ENCODE measurements at regions not wholly inside any gene's neighbourhood (a gene's known extent, or its start where the extent isn't known, plus 50 kb on each side); places are given as distances from the start of the nearest gene placed in this dataset.

GRCh38 chr3:43956945-43957344, 266.2 kb downstream of the ABHD5 start:
- no peak overlapping the region for H3K4me3 ChIP-seq (ENCODE audit: low read length)

DNA sequence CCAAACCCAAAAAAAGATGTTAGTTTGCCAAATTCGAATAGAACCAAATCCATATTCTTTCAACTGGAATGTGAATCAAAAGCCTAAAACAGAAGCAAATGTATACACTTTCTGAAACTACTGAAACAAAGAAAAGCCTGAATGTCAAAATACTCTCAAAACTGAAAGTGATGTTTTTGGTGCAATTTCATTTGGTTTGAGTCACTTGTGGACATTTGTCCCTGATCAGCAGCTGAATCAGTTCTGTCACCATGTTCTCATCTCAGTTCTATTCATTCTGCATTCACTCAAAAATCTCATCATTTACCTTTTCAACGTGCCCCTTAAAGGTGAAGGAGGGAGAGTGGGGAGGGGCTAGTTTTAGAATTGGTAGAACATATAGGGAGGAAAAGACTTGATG, 266.8 kb downstream of the ABHD5 start:
- DNase-seq (ENCODE audit: low read depth) = no peak
- Histone ChIP-seq H3K4me1 (ENCODE audit: control insufficient read depth, insufficient read depth, low read length) (peaks cover 11% of the 10 kb centered on the region), H3K36me3 (ENCODE audit: control insufficient read depth, insufficient read depth, low read length, severe bottlenecking) (no peaks in the 10 kb centered on the region), H3K9ac (ENCODE audit: low read length) (no peak overlapping the region), H3K4me3 (ENCODE audit: low read length) (no peak overlapping the region), H3K27me3 (replicated peaks; ENCODE audit: control insufficient read depth, insufficient read depth, low read length) (peaks cover 32% of the 10 kb centered on the region), H3K9me3 (ENCODE audit: control insufficient read depth, low read length) (no peaks in the 10 kb centered on the region)

More at GRCh38 chr3:43956945-43957344, 266.2 kb downstream of the ABHD5 start:
- H3K9ac ChIP-seq (ENCODE audit: low read length) = no peak overlapping the region
- H3K9me3 ChIP-seq (ENCODE audit: control insufficient read depth, low read length) = no peaks in the 10 kb centered on the region
- H3K36me3 ChIP-seq (ENCODE audit: control insufficient read depth, insufficient read depth, low read length, severe bottlenecking) = no peaks in the 10 kb centered on the region
- DNase-seq (ENCODE audit: low read depth) = no peak
- peaks cover 11% of the 10 kb centered on the region for H3K4me1 ChIP-seq (ENCODE audit: control insufficient read depth, insufficient read depth, low read length)
- peaks cover 32% of the 10 kb centered on the region for H3K27me3 ChIP-seq (replicated peaks; ENCODE audit: control insufficient read depth, insufficient read depth, low read length)

DNA sequence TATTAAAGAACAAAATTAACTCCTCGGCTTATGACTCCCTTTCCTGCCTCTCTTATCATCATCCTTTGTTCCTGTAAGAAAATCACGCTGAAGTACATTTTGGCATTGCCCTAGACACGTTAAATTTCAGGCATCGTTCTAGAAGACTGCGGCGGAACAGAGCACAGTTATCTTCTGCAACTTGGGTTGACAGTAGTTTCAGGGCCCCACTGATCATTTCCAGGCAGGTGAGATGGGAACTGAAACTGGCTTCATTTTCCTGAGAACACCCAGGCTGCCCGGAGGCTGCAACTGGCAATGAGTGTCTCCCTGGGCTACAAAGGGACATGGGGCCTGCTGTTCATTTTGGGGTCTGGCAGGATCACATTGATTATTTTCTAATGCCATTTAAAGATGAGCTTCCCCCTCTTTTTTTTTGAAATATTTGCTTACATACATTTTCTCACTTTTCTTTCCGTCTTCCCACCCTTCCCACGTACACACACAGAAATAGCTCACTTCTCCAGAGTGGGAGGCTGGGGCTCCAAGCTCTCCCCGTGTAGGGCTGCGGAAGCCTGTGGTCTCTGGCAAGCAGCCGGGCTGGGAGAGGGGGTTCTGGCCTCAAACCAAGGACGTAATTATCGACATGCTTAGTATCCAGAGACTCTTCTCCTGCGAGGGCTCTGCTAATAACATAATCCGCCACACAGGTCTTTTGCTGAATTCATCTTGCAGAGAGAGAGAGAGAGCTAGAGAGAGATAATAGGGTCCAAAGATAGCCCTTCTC, 267.4 kb downstream of the ABHD5 start:
- Histone ChIP-seq H3K36me3 (ENCODE audit: control insufficient read depth, insufficient read depth, low read length, severe bottlenecking) (no peaks in the 10 kb centered on the region), H3K9ac (ENCODE audit: low read length) (no peak overlapping the region), H3K4me3 (ENCODE audit: low read length) (no peak overlapping the region), H3K27me3 (replicated peaks; ENCODE audit: control insufficient read depth, insufficient read depth, low read length) (peaks cover 35% of the 10 kb centered on the region), H3K4me1 (ENCODE audit: control insufficient read depth, insufficient read depth, low read length) (peaks cover 11% of the 10 kb centered on the region), H3K9me3 (ENCODE audit: control insufficient read depth, low read length) (no peaks in the 10 kb centered on the region)
- no peak for DNase-seq (ENCODE audit: low read depth)

DNA sequence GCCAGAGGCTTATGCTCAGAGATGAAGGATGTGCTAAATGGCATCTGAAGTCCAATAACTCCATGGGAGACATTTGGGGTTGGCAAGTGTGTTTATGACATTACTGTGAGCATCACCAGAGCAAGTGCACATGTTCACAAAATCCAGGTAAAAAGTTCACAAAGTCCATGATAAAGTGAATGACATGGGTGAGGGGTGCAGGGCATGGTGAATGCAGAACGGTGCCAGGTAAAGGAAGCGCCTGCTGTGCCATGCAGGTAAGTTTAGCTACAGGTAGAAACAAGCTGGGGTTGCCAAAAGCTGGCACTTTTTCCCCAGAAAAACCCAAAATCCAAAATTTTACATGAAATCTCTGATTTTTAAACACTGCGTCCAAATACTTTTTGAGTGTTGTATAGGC, 268.2 kb downstream of the ABHD5 start:
- Histone ChIP-seq H3K4me3 (ENCODE audit: low read length) (no peak overlapping the region), H3K9ac (ENCODE audit: low read length) (no peak overlapping the region), H3K9me3 (ENCODE audit: control insufficient read depth, low read length) (no peaks in the 10 kb centered on the region), H3K36me3 (ENCODE audit: control insufficient read depth, insufficient read depth, low read length, severe bottlenecking) (no peaks in the 10 kb centered on the region), H3K4me1 (ENCODE audit: control insufficient read depth, insufficient read depth, low read length) (peaks cover 4% of the 10 kb centered on the region), H3K27me3 (replicated peaks; ENCODE audit: control insufficient read depth, insufficient read depth, low read length) (peaks cover 35% of the 10 kb centered on the region)
- DNase-seq (ENCODE audit: low read depth) = no peak

DNA sequence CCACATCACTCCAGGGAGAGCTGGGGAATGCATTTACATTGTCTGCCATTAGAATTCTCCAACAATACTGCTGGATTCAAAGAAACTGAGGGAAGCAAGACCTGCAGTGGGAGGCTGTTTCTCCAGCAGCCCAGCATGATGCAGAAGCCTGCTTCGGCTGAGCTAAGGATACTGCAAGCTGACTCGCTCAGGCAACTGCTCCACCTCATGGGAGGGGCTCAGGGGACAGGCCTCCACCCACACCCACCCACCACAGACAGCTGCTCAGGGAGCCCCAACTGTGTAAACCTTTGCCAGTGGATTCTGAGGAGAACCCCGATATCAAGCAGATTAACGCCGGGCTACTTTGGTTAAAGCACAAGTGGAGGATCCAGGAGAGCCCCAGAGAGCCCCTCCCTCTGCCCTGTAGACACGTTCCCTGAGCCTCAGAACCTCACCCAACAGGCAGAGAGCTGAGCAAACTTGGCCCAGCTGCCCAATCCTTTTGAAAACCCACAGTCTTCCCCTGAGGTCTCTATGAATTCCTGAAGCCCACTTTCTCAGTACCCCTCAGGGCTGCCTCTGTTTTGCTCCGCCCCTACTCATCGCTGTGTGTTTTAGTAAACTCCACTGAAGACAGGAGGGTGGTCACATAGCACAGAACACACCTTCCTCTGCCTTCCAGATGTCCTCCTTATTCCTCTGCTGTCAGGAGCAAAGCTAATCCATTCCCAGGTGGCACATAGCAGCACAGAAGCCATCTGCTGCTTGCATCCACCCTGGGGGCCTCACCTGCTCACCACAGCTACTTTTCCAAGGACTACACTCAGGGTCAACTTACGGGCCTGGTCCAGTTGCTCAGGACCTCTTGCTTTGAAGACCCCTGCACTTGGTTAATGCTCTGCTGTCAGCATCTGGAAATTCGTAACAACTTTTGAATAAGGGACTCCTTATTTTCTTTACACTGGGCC, 269.0 kb downstream of the ABHD5 start:
- no peak for DNase-seq (ENCODE audit: low read depth)
- Histone ChIP-seq H3K9me3 (ENCODE audit: control insufficient read depth, low read length) (no peaks in the 10 kb centered on the region), H3K27me3 (replicated peaks; ENCODE audit: control insufficient read depth, insufficient read depth, low read length) (peaks cover 34% of the 10 kb centered on the region), H3K36me3 (ENCODE audit: control insufficient read depth, insufficient read depth, low read length, severe bottlenecking) (no peaks in the 10 kb centered on the region), H3K9ac (ENCODE audit: low read length) (no peak overlapping the region), H3K4me1 (ENCODE audit: control insufficient read depth, insufficient read depth, low read length) (no peaks in the 10 kb centered on the region), H3K4me3 (ENCODE audit: low read length) (no peak overlapping the region)

DNA sequence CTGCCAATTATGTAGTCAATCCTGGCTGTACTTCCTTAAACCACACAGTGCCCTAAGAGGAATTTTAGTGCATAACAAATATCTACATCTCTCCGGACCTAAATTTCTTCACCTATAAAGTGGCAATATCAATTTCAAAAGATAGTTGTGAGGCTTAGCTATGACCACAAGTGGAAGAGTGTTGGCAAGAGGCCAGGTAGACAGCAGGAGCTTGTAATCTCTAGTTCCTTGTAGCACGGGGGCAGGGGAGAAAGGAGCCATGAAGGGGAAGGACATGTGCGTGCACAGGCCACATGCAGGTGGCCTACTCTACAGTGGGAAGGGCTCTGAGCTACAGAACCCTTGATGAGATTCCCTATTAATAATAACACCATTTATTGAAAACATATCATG, 269.7 kb downstream of the ABHD5 start:
- Histone ChIP-seq H3K4me3 (ENCODE audit: low read length) (no peak overlapping the region), H3K4me1 (ENCODE audit: control insufficient read depth, insufficient read depth, low read length) (no peaks in the 10 kb centered on the region), H3K27me3 (replicated peaks; ENCODE audit: control insufficient read depth, insufficient read depth, low read length) (peaks cover 28% of the 10 kb centered on the region), H3K36me3 (ENCODE audit: control insufficient read depth, insufficient read depth, low read length, severe bottlenecking) (no peaks in the 10 kb centered on the region), H3K9ac (ENCODE audit: low read length) (no peak overlapping the region), H3K9me3 (ENCODE audit: control insufficient read depth, low read length) (no peaks in the 10 kb centered on the region)
- peak; percentile 9 for DNase-seq (ENCODE audit: low read depth)

GRCh38 chr3:43962043-43962442, 271.3 kb downstream of the ABHD5 start:
- Histone ChIP-seq H3K4me1 (ENCODE audit: control insufficient read depth, insufficient read depth, low read length) (no peaks in the 10 kb centered on the region), H3K27me3 (replicated peaks; ENCODE audit: control insufficient read depth, insufficient read depth, low read length) (peaks cover 22% of the 10 kb centered on the region), H3K4me3 (ENCODE audit: low read length) (no peak overlapping the region), H3K9ac (ENCODE audit: low read length) (no peak overlapping the region), H3K9me3 (ENCODE audit: control insufficient read depth, low read length) (no peaks in the 10 kb centered on the region), H3K36me3 (ENCODE audit: control insufficient read depth, insufficient read depth, low read length, severe bottlenecking) (no peaks in the 10 kb centered on the region)
- DNase-seq (ENCODE audit: low read depth) = no peak

DNA sequence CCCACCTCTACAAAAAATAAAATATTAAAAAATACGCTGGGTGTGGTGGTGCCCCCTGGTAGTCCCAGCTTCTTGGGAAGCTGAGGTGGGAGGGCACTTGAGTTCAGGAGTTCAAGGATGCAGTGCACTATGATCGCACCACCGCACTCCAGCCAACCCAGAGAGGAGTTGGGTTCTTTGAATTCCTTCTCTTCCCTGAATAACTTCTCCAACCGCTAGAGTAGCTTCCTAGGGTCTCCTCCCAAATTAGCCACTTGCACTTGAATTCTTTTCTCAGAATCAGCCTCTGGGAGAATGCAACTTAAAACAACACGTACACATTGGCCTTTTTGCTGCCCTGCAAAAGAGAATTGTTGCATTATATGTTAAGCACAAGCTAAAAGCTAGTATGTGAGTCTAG, 272.5 kb downstream of the ABHD5 start:
- no peak for DNase-seq (ENCODE audit: low read depth)
- Histone ChIP-seq H3K36me3 (ENCODE audit: control insufficient read depth, insufficient read depth, low read length, severe bottlenecking) (no peaks in the 10 kb centered on the region), H3K4me3 (ENCODE audit: low read length) (no peak overlapping the region), H3K27me3 (replicated peaks; ENCODE audit: control insufficient read depth, insufficient read depth, low read length) (peaks cover 33% of the 10 kb centered on the region), H3K4me1 (ENCODE audit: control insufficient read depth, insufficient read depth, low read length) (no peaks in the 10 kb centered on the region), H3K9ac (ENCODE audit: low read length) (no peak overlapping the region), H3K9me3 (ENCODE audit: control insufficient read depth, low read length) (no peaks in the 10 kb centered on the region)

GRCh38 chr3:43964640-43965039, 273.9 kb downstream of the ABHD5 start:
- Histone ChIP-seq H3K9ac (ENCODE audit: low read length) (no peak overlapping the region), H3K27me3 (replicated peaks; ENCODE audit: control insufficient read depth, insufficient read depth, low read length) (peaks cover 28% of the 10 kb centered on the region), H3K9me3 (ENCODE audit: control insufficient read depth, low read length) (no peaks in the 10 kb centered on the region), H3K36me3 (ENCODE audit: control insufficient read depth, insufficient read depth, low read length, severe bottlenecking) (no peaks in the 10 kb centered on the region), H3K4me3 (ENCODE audit: low read length) (no peak overlapping the region), H3K4me1 (ENCODE audit: control insufficient read depth, insufficient read depth, low read length) (no peaks in the 10 kb centered on the region)
- no peak for DNase-seq (ENCODE audit: low read depth)

- no peak overlapping the region for H3K9ac ChIP-seq (ENCODE audit: low read length)
- no peak overlapping the region for H3K4me3 ChIP-seq (ENCODE audit: low read length)
- no peaks in the 10 kb centered on the region for H3K36me3 ChIP-seq (ENCODE audit: control insufficient read depth, insufficient read depth, low read length, severe bottlenecking)
- no peaks in the 10 kb centered on the region for H3K9me3 ChIP-seq (ENCODE audit: control insufficient read depth, low read length)
- H3K27me3 ChIP-seq (replicated peaks; ENCODE audit: control insufficient read depth, insufficient read depth, low read length) = peaks cover 27% of the 10 kb centered on the region
- DNase-seq (ENCODE audit: low read depth) = no peak
- peaks cover under 1% of the 10 kb centered on the region for H3K4me1 ChIP-seq (ENCODE audit: control insufficient read depth, insufficient read depth, low read length)
These were observed 274.9 kb downstream of the ABHD5 start for GRCh38 chr3:43965656-43966055.

- Histone ChIP-seq H3K4me3 (ENCODE audit: low read length) (no peak overlapping the region), H3K36me3 (ENCODE audit: control insufficient read depth, insufficient read depth, low read length, severe bottlenecking) (no peaks in the 10 kb centered on the region), H3K27me3 (replicated peaks; ENCODE audit: control insufficient read depth, insufficient read depth, low read length) (peaks cover 23% of the 10 kb centered on the region), H3K4me1 (ENCODE audit: control insufficient read depth, insufficient read depth, low read length) (peaks cover 5% of the 10 kb centered on the region), H3K9ac (ENCODE audit: low read length) (no peak overlapping the region), H3K9me3 (ENCODE audit: control insufficient read depth, low read length) (no peaks in the 10 kb centered on the region)
- no peak for DNase-seq (ENCODE audit: low read depth)
These were observed 275.4 kb downstream of the ABHD5 start for GRCh38 chr3:43966126-43966525.
